AG09309 (cell line): ENCODE measurements at regions not wholly inside any gene's neighbourhood (a gene's known extent, or its start where the extent isn't known, plus 50 kb on each side); places are given as distances from the start of the nearest gene placed in this dataset.

Experiments
- DNase-seq: peaks from one replicate; pipeline ENCODE4 v3.0.0-alpha.2; 2010; ENCODE audit warnings: low read depth
- H3K4me3 ChIP-seq: 2 replicates; pipeline ENCODE4 v1.5.1; 2011; ENCODE audit warnings: mild to moderate bottlenecking, low read depth, low read length, moderate library complexity; ENCODE audit not compliant: control insufficient read depth
- CTCF ChIP-seq: IDR thresholded peaks from 2 replicates; pipeline ENCODE4 v1.5.1; 2011; ENCODE audit warnings: mild to moderate bottlenecking, low read depth, low read length, inconsistent platforms; ENCODE audit not compliant: insufficient read depth, control insufficient read depth; ENCODE audit errors: missing control alignments

- no peak overlapping the region for H3K4me3 ChIP-seq
- no peak for DNase-seq
- no peak for TF ChIP-seq CTCF
Observed at GRCh38 chr1:185573162-185573561, 161.0 kb upstream of the HMCN1 start.

GRCh38 chr1:185570962-185571361 is 163.2 kb upstream of the HMCN1 start:
- TF ChIP-seq CTCF, result no peak
- no peak overlapping the region for H3K4me3 ChIP-seq

GRCh38 chr1:185568155-185569123 is 165.8 kb upstream of the HMCN1 start:
- H3K4me3 ChIP-seq, result no peak overlapping the region
- DNase-seq, result no peak
- no peak for TF ChIP-seq CTCF

More at GRCh38 chr1:185570962-185571361, 163.2 kb upstream of the HMCN1 start:
- no peak for DNase-seq

- no peak for DNase-seq
- no peak overlapping the region for H3K4me3 ChIP-seq
- no peak for TF ChIP-seq CTCF
Observed at GRCh38 chr1:185567440-185567839, 166.8 kb upstream of the HMCN1 start.

- no peak overlapping the region for H3K4me3 ChIP-seq
- no peak for TF ChIP-seq CTCF
- no peak for DNase-seq
Observed at GRCh38 chr1:185566995-185567394, 167.2 kb upstream of the HMCN1 start.

- H3K4me3 ChIP-seq, result no peak overlapping the region
- TF ChIP-seq CTCF, result no peak
- peak; percentile 49 for DNase-seq
Observed at GRCh38 chr1:185565302-185565701, 168.9 kb upstream of the HMCN1 start.

GRCh38 chr1:185564816-185565215 is 169.4 kb upstream of the HMCN1 start:
- H3K4me3 ChIP-seq, result no peak overlapping the region
- no peak for DNase-seq
- no peak for TF ChIP-seq CTCF
